Stimulated activated CD4-positive, alpha-beta T cell treated with anti-CD3 and anti-CD28 coated beads, TNF-alpha, amount 100 ng/mL, for 24 hours (primary cell): ENCODE measurements at regions not wholly inside any gene's neighbourhood (a gene's known extent, or its start where the extent isn't known, plus 50 kb on each side); places are given as distances from the start of the nearest gene placed in this dataset.
"Not testable (repeated sequence)": the region's sequence is repeated elsewhere in the genome, so short reads cannot be mapped to it uniquely, and the experiment has no call there.

Source experiments
- DNase-seq, 3 experiments: peaks; one replicate each; pipeline ENCODE4 v3.0.0-alpha.2; 2020; ENCODE audit warnings: low read depth in 3 of 3

GRCh38 chr1:120357046-120357445, 57.8 kb upstream of the NBPF8 start:
- peak in 1 of 3 experiments; percentile 42 for DNase-seq

- not testable (repeated sequence) for DNase-seq
Measured at GRCh38 chr1:120356170-120356569, 58.7 kb upstream of the NBPF8 start.

GRCh38 chr1:120354618-120355184, 60.1 kb upstream of the NBPF8 start:
- DNase-seq: peak in 2 of 3 experiments; percentile 22 to 27

- DNase-seq: not testable (repeated sequence)
Measured at GRCh38 chr1:120342231-120343073, 72.4 kb upstream of the NBPF8 start.

- DNase-seq: not testable (repeated sequence)
Measured at GRCh38 chr1:120341756-120342155, 73.1 kb upstream of the NBPF8 start.

GRCh38 chr1:120340838-120341751, 73.7 kb upstream of the NBPF8 start:
- peak in 2 of 3 experiments; percentile 33 to 46 for DNase-seq

GRCh38 chr1:120315738-120316137, 99.1 kb upstream of the NBPF8 start:
- DNase-seq: not testable (repeated sequence)

- not testable (repeated sequence) for DNase-seq
Measured at GRCh38 chr1:120311930-120312329, 102.9 kb upstream of the NBPF8 start.

GRCh38 chr1:120308940-120309578, 105.8 kb upstream of the NBPF8 start:
- not testable (repeated sequence) for DNase-seq

- not testable (repeated sequence) for DNase-seq
Measured at GRCh38 chr1:120305046-120305445, 109.8 kb upstream of the NBPF8 start.

- not testable (repeated sequence) for DNase-seq
Measured at GRCh38 chr1:120304341-120304740, 110.5 kb upstream of the NBPF8 start.

GRCh38 chr1:120299433-120300057, 115.3 kb upstream of the NBPF8 start:
- DNase-seq: not testable (repeated sequence)

GRCh38 chr1:120298487-120298886, 116.3 kb upstream of the NBPF8 start:
- not testable (repeated sequence) for DNase-seq

GRCh38 chr1:120297345-120297953, 117.4 kb upstream of the NBPF8 start:
- not testable (repeated sequence) for DNase-seq

GRCh38 chr1:120290105-120290504, 113.8 kb upstream of the SEC22B start:
- not testable (repeated sequence) for DNase-seq

GRCh38 chr1:120289601-120290074, 113.3 kb upstream of the SEC22B start:
- DNase-seq: not testable (repeated sequence)

- not testable (repeated sequence) for DNase-seq
Measured at GRCh38 chr1:120288814-120289600, 112.7 kb upstream of the SEC22B start.

GRCh38 chr1:120288167-120288566, 111.8 kb upstream of the SEC22B start:
- DNase-seq: not testable (repeated sequence)

GRCh38 chr1:120282744-120283464, 106.6 kb upstream of the SEC22B start:
- not testable (repeated sequence) for DNase-seq
